ENCODE measurements at regions not wholly inside any gene's neighbourhood (a gene's known extent, or its start where the extent isn't known, plus 50 kb on each side); places are given as distances from the start of the nearest gene placed in this dataset.

GRCh38 chr5:175785681-175786080 lies 85.7 kb upstream of the CPLX2 start:
- Histone ChIP-seq H2AK5ac (ENCODE audit: low read length, severe bottlenecking) (no peak overlapping the region), H2AFZ (ENCODE audit: low read depth, low read length) (no peak overlapping the region), H3K14ac (ENCODE audit: low read length in 2 of 2) (no peak overlapping the region), H3K36me3 (ENCODE audit: control insufficient read depth in 1 of 2, insufficient read depth in 2 of 2, low read depth in 1 of 2, low read length in 2 of 2) (no peaks in the 10 kb centered on the region), H3K9ac (ENCODE audit: low read length) (no peak overlapping the region), H3K23ac (ENCODE audit: low read length in 2 of 2) (no peak overlapping the region), H3K27ac (ENCODE audit: low read length, poor library complexity, severe bottlenecking) (no peak overlapping the region), H2BK12ac (ENCODE audit: low read length in 2 of 2) (no peak overlapping the region), H2BK5ac (ENCODE audit: low read depth, low read length, poor library complexity, severe bottlenecking) (no peak overlapping the region), H3K4me2 (ENCODE audit: low read length, poor library complexity, severe bottlenecking) (no peak overlapping the region), H3K27me3 (ENCODE audit: control insufficient read depth in 1 of 2, insufficient read depth in 1 of 2, low read length in 2 of 2) (peaks cover 0 to 9% of the 10 kb centered on the region in 2 experiments), H3K4me1 (ENCODE audit: control insufficient read depth, insufficient read depth, low read depth, low read length) (no peaks in the 10 kb centered on the region), H3K4me3 (ENCODE audit: insufficient read depth in 1 of 2, low read depth in 1 of 2, low read length in 2 of 2) (no peak overlapping the region), H4K8ac (ENCODE audit: low read length) (no peak overlapping the region), H4K91ac (ENCODE audit: low read length) (no peak overlapping the region), H3K4ac (ENCODE audit: low read depth in 1 of 2, low read length in 2 of 2) (no peak overlapping the region), H3K18ac (ENCODE audit: low read depth in 1 of 2, low read length in 2 of 2) (no peak overlapping the region), H3K9me3 (ENCODE audit: control insufficient read depth, low read length) (no peaks in the 10 kb centered on the region), H3K79me1 (replicated peaks; ENCODE audit: low read length, poor library complexity, severe bottlenecking) (no peaks in the 10 kb centered on the region), H2BK120ac (ENCODE audit: low read depth, low read length) (no peak overlapping the region), H2BK15ac (ENCODE audit: low read depth, poor library complexity, severe bottlenecking) (no peak overlapping the region)
- DNase-seq: no peak

DNA sequence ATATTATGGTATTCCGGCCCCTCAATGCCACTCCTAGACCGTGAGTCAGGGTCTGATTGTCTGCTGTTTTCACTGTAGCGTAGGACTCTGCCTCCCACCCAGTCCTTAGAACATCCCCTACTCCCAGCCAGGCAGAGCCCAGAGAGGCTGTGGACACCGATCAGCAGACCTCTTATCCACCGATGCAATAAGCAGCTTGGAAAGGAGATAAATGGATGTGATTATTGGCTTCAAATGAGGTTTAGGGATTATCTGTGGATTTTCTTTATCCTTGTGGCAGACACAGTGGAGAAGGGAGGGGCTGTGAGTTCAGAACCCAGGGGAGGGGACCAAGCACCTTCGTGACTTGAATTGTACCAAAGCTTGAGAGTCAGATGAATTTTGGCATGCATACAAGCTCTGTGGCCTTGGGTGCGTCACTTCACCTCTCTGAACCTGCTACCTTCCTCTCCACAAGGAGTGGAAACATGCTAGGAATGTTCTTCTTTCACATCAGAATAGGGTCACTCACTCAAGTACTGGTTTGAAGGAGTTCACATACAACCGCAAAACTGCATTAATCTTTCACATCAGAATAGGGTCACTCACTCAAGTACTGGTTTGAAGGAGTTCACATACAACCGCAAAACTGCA lies 83.1 kb upstream of the CPLX2 start:
- Histone ChIP-seq H3K36me3 (ENCODE audit: control insufficient read depth in 1 of 2, insufficient read depth in 2 of 2, low read depth in 1 of 2, low read length in 2 of 2) (no peaks in the 10 kb centered on the region), H3K27ac (ENCODE audit: low read length, poor library complexity, severe bottlenecking) (no peak overlapping the region), H3K4me1 (ENCODE audit: control insufficient read depth, insufficient read depth, low read depth, low read length) (no peaks in the 10 kb centered on the region), H3K14ac (ENCODE audit: low read length in 2 of 2) (no peak overlapping the region), H2BK12ac (ENCODE audit: low read length in 2 of 2) (no peak overlapping the region), H3K4me3 (ENCODE audit: insufficient read depth in 1 of 2, low read depth in 1 of 2, low read length in 2 of 2) (no peak overlapping the region), H2BK120ac (ENCODE audit: low read depth, low read length) (no peak overlapping the region), H3K9ac (ENCODE audit: low read length) (no peak overlapping the region), H3K4ac (ENCODE audit: low read depth in 1 of 2, low read length in 2 of 2) (no peak overlapping the region), H3K27me3 (ENCODE audit: control insufficient read depth in 1 of 2, insufficient read depth in 1 of 2, low read length in 2 of 2) (peaks cover 0 to 9% of the 10 kb centered on the region in 2 experiments), H3K4me2 (ENCODE audit: low read length, poor library complexity, severe bottlenecking) (no peak overlapping the region), H4K8ac (ENCODE audit: low read length) (no peak overlapping the region), H3K9me3 (ENCODE audit: control insufficient read depth, low read length) (no peaks in the 10 kb centered on the region), H3K23ac (ENCODE audit: low read length in 2 of 2) (no peak overlapping the region), H3K79me1 (replicated peaks; ENCODE audit: low read length, poor library complexity, severe bottlenecking) (no peaks in the 10 kb centered on the region), H2BK5ac (ENCODE audit: low read depth, low read length, poor library complexity, severe bottlenecking) (no peak overlapping the region), H2AFZ (ENCODE audit: low read depth, low read length) (no peak overlapping the region), H2BK15ac (ENCODE audit: low read depth, poor library complexity, severe bottlenecking) (no peak overlapping the region), H3K18ac (ENCODE audit: low read depth in 1 of 2, low read length in 2 of 2) (no peak overlapping the region), H2AK5ac (ENCODE audit: low read length, severe bottlenecking) (no peak overlapping the region), H4K91ac (ENCODE audit: low read length) (no peak overlapping the region)
- no peak for DNase-seq
- 76% methylated on average over 8 of the region's 9 CpGs for WGBS

- no peak overlapping the region for H4K8ac ChIP-seq (ENCODE audit: low read length)
- H3K14ac ChIP-seq (ENCODE audit: low read length in 2 of 2): no peak overlapping the region
- H3K36me3 ChIP-seq (ENCODE audit: control insufficient read depth in 1 of 2, insufficient read depth in 2 of 2, low read depth in 1 of 2, low read length in 2 of 2): no peaks in the 10 kb centered on the region
- H2BK120ac ChIP-seq (ENCODE audit: low read depth, low read length): no peak overlapping the region
- no peak overlapping the region for H4K91ac ChIP-seq (ENCODE audit: low read length)
- H3K4me2 ChIP-seq (ENCODE audit: low read length, poor library complexity, severe bottlenecking): no peak overlapping the region
- H2AK5ac ChIP-seq (ENCODE audit: low read length, severe bottlenecking): no peak overlapping the region
- no peak overlapping the region for H3K4ac ChIP-seq (ENCODE audit: low read depth in 1 of 2, low read length in 2 of 2)
- H3K79me1 ChIP-seq (replicated peaks; ENCODE audit: low read length, poor library complexity, severe bottlenecking): no peaks in the 10 kb centered on the region
- H2BK5ac ChIP-seq (ENCODE audit: low read depth, low read length, poor library complexity, severe bottlenecking): no peak overlapping the region
- H3K18ac ChIP-seq (ENCODE audit: low read depth in 1 of 2, low read length in 2 of 2): no peak overlapping the region
- no peak overlapping the region for H3K9ac ChIP-seq (ENCODE audit: low read length)
- no peaks in the 10 kb centered on the region for H3K4me1 ChIP-seq (ENCODE audit: control insufficient read depth, insufficient read depth, low read depth, low read length)
- DNase-seq: no peak
- peaks cover 0 to 6% of the 10 kb centered on the region in 2 experiments for H3K27me3 ChIP-seq (ENCODE audit: control insufficient read depth in 1 of 2, insufficient read depth in 1 of 2, low read length in 2 of 2)
- no peak overlapping the region for H2BK15ac ChIP-seq (ENCODE audit: low read depth, poor library complexity, severe bottlenecking)
- H3K4me3 ChIP-seq (ENCODE audit: insufficient read depth in 1 of 2, low read depth in 1 of 2, low read length in 2 of 2): no peak overlapping the region
- H2AFZ ChIP-seq (ENCODE audit: low read depth, low read length): no peak overlapping the region
- no peak overlapping the region for H2BK12ac ChIP-seq (ENCODE audit: low read length in 2 of 2)
- H3K27ac ChIP-seq (ENCODE audit: low read length, poor library complexity, severe bottlenecking): no peak overlapping the region
- no peaks in the 10 kb centered on the region for H3K9me3 ChIP-seq (ENCODE audit: control insufficient read depth, low read length)
- no peak overlapping the region for H3K23ac ChIP-seq (ENCODE audit: low read length in 2 of 2)
These were observed 81.7 kb upstream of the CPLX2 start for GRCh38 chr5:175789670-175790069.

DNA sequence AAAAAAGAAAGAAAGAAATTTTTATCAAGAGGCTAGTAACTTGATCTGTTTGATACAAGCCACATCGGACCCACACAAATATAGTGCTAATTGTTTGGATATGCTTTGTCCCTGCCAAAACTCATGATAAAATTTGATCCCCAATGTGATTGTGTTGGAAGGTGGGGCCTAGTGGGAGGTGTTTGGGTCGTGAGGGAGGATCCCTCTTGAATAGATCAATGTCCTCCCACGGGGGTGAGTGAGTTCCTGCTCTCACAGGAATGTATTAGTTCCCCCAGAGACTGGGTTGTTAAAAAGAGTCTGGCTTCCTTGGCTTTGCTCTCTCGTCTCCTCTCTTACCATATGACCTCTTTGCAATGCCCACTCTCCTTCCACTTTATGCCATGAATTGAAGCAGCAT lies 80.6 kb upstream of the CPLX2 start:
- Histone ChIP-seq H3K23ac (ENCODE audit: low read length in 2 of 2) (no peak overlapping the region), H3K4me3 (ENCODE audit: insufficient read depth in 1 of 2, low read depth in 1 of 2, low read length in 2 of 2) (no peak overlapping the region), H3K18ac (ENCODE audit: low read depth in 1 of 2, low read length in 2 of 2) (no peak overlapping the region), H2AK5ac (ENCODE audit: low read length, severe bottlenecking) (no peak overlapping the region), H4K8ac (ENCODE audit: low read length) (no peak overlapping the region), H3K9ac (ENCODE audit: low read length) (no peak overlapping the region), H3K4me1 (ENCODE audit: control insufficient read depth, insufficient read depth, low read depth, low read length) (no peaks in the 10 kb centered on the region), H3K36me3 (ENCODE audit: control insufficient read depth in 1 of 2, insufficient read depth in 2 of 2, low read depth in 1 of 2, low read length in 2 of 2) (no peaks in the 10 kb centered on the region), H2BK120ac (ENCODE audit: low read depth, low read length) (no peak overlapping the region), H2AFZ (ENCODE audit: low read depth, low read length) (no peak overlapping the region), H2BK5ac (ENCODE audit: low read depth, low read length, poor library complexity, severe bottlenecking) (no peak overlapping the region), H3K4me2 (ENCODE audit: low read length, poor library complexity, severe bottlenecking) (no peak overlapping the region), H3K9me3 (ENCODE audit: control insufficient read depth, low read length) (no peaks in the 10 kb centered on the region), H2BK12ac (ENCODE audit: low read length in 2 of 2) (no peak overlapping the region), H3K79me1 (replicated peaks; ENCODE audit: low read length, poor library complexity, severe bottlenecking) (no peaks in the 10 kb centered on the region), H3K14ac (ENCODE audit: low read length in 2 of 2) (no peak overlapping the region), H2BK15ac (ENCODE audit: low read depth, poor library complexity, severe bottlenecking) (no peak overlapping the region), H4K91ac (ENCODE audit: low read length) (no peak overlapping the region), H3K27ac (ENCODE audit: low read length, poor library complexity, severe bottlenecking) (no peak overlapping the region), H3K4ac (ENCODE audit: low read depth in 1 of 2, low read length in 2 of 2) (no peak overlapping the region), H3K27me3 (ENCODE audit: control insufficient read depth in 1 of 2, insufficient read depth in 1 of 2, low read length in 2 of 2) (peaks cover 2 to 9% of the 10 kb centered on the region in 2 experiments)
- DNase-seq: no peak
- WGBS: 57% methylated on average over 4 of the region's 4 CpGs

All from mesenchymal stem cell (in vitro differentiated cells and primary cell).